Stomach (tissue), 8 donors: ENCODE measurements at regions not wholly inside any gene's neighbourhood (a gene's known extent, or its start where the extent isn't known, plus 50 kb on each side); places are given as distances from the start of the nearest gene placed in this dataset.

ENCODE experiments used
- DNase-seq, 2 donors: peaks; one replicate each; pipeline versions ENCODE4 v3.0.0 to v3.0.0-alpha.2; 2013 to 2019
- H3K27ac ChIP-seq, 5 donors: fragments of 200-600 bp in 4 of 5; sonication (generic) in 4 of 5; one replicate each; pipeline ENCODE4 v1.5.1; 2013 to 2019; ENCODE audit warnings: mild to moderate bottlenecking in 1 of 5, moderate library complexity in 1 of 5
- H3K27me3 ChIP-seq, 3 donors: fragments of 200-600 bp; sonication (generic); one replicate each; pipeline ENCODE4 v1.5.1; 2017 to 2019; ENCODE audit warnings: mixed run types in 1 of 3
- H3K36me3 ChIP-seq, 4 donors: fragments of 200-600 bp; sonication (generic); 1 replicate in 3 of 4; 2 replicates in 1 of 4; pipeline ENCODE4 v1.5.1; 2016 to 2019
- H3K4me1 ChIP-seq, 4 donors: fragments of 200-600 bp; sonication (generic); one replicate each; pipeline ENCODE4 v1.5.1; 2016 to 2019
- H3K4me3 ChIP-seq, 4 donors: fragments of 200-600 bp; sonication (generic) in 3 of 4; one replicate each; pipeline ENCODE4 v1.5.1; 2016 to 2019; ENCODE audit warnings: mild to moderate bottlenecking in 1 of 4
- H3K9me3 ChIP-seq, 4 donors: fragments of 200-600 bp; sonication (generic); one replicate each; pipeline ENCODE4 v1.5.1; 2016 to 2019
- EP300 ChIP-seq: sonication (generic); formaldehyde crosslinking; IDR thresholded peaks from one replicate; pipeline ENCODE4 v1.6.1; 2017; ENCODE audit warnings: antibody characterized with exemption
- POLR2A ChIP-seq, 4 donors: fragments of 450-650 bp; IDR thresholded peaks; one replicate each; pipeline ENCODE4 v1.6.1; 2016; ENCODE audit warnings: antibody characterized with exemption in 4 of 4, control low read depth in 2 of 4, mild to moderate bottlenecking in 1 of 4, moderate library complexity in 1 of 4
- POLR2AphosphoS5 ChIP-seq, 3 donors: sonication (generic); formaldehyde crosslinking; IDR thresholded peaks; one replicate each; pipeline ENCODE4 v1.6.1; 2016; ENCODE audit warnings: antibody characterized with exemption in 3 of 3
- WGBS, 5 donors: extraction: QIAGEN DNeasy Blood & Tissue Kit in 3 of 5; methylation state at CpG; one replicate each; pipeline versions ENCODE4 v1.1.5 to v1.1.7; 2013 to 2018; 5-methylcytosine and 5-hydroxymethylcytosine counted together
- intact Hi-C: fragments of 100-400 bp; cut with DNase I; formaldehyde crosslinking; loops from one replicate; pipeline ENCODE4 v1.15.1; 2023; ENCODE audit warnings: low total_unique reads
- TF ChIP-seq, protein P1 (sequence below), 7 experiments: fragments of 450-650 bp in 4 of 7; fragments of 200-600 bp in 3 of 7; sonication (generic) in 3 of 7; IDR thresholded peaks; one replicate each; pipeline ENCODE4 v1.5.1; 2016 to 2019; ENCODE audit warnings: antibody characterized with exemption in 7 of 7, control low read depth in 2 of 7, mild to moderate bottlenecking in 1 of 7
- donor health status: healthy with polysubstance abuse.
- donor health status: Bipolar disorder and iron deficiency.
- donor health status: healthy.

DNA sequence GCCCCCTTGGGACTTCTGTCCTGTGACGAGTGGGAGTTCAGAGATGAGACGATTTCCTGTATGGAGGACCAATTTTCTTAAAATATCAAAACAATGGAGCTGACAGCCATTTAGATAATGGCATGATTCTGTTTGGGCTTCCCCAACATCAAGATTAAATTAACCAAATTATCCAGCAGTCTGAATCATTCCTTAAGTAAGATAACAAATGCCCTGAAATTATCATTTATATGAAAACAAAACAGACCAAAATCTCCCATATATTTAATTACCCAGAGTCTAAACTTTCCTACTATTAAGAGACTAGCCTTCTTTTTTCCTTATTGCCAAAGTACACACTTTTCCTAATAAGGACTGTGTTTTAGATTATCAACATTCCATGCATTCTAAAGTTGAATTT lies 550.1 kb upstream of the PSMD7 start:
- H3K4me1 ChIP-seq: no peaks in the 10 kb centered on the region
- TF ChIP-seq POLR2AphosphoS5 (IDR thresholded peaks at IDR 0.05) (no peak), EP300 (no peak), POLR2A (IDR thresholded peaks at IDR 0.05) (no peak)
- TF ChIP-seq, protein P1, sequence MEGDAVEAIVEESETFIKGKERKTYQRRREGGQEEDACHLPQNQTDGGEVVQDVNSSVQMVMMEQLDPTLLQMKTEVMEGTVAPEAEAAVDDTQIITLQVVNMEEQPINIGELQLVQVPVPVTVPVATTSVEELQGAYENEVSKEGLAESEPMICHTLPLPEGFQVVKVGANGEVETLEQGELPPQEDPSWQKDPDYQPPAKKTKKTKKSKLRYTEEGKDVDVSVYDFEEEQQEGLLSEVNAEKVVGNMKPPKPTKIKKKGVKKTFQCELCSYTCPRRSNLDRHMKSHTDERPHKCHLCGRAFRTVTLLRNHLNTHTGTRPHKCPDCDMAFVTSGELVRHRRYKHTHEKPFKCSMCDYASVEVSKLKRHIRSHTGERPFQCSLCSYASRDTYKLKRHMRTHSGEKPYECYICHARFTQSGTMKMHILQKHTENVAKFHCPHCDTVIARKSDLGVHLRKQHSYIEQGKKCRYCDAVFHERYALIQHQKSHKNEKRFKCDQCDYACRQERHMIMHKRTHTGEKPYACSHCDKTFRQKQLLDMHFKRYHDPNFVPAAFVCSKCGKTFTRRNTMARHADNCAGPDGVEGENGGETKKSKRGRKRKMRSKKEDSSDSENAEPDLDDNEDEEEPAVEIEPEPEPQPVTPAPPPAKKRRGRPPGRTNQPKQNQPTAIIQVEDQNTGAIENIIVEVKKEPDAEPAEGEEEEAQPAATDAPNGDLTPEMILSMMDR (IDR thresholded peaks at IDR 0.05): no peak
- DNase-seq: no peak
- H3K27me3 ChIP-seq: no peaks in the 10 kb centered on the region
- no peak overlapping the region for H3K27ac ChIP-seq
- peaks cover 0 to 4% (median 0%) of the 10 kb centered on the region in 4 donors for H3K9me3 ChIP-seq
- intact Hi-C loops: no loop called here
- H3K4me3 ChIP-seq: no peak overlapping the region
- no peaks in the 10 kb centered on the region for H3K36me3 ChIP-seq
- 53 to 80% (median 71%) methylated on average over 2 of the region's 2 CpGs for WGBS, 5 donors

DNA sequence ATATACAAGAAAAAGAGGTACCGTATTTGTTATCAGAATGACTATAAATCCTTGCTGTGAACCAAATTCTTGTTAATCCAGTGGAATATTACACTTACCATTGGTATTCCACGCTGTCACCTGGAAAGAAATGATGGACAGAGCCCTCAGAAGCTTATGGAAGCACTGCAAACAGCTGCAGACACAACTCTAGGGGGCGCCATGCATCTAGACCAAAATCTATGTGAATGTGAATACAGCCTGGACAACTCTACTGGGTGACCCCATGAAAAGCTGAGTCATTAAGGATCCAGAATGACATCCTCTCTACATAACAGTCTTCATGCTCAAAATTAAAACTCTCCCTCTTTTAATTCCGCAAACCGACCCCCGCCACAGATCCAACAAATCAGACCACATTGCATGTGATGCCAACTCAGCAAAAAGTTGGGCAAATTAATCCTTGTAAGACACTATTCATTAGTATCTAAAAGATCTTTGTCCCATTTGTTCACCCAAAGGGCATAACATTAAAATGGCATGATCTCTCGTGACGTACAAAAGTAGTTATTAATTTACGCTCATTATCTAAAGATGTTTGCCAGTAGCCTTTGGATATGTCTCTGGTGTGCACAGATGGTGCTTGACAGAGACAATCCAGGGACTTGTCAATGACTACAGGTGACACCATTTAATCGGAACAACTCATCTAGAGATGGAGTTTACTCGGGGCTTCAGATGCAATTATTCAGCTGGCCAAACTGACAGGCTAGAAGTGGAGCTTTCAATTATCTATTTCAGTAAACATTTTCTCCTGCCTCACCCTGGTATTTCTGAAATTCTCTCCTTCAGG lies 552.7 kb upstream of the PSMD7 start:
- no peak for DNase-seq
- intact Hi-C loops: no loop called here
- H3K27me3 ChIP-seq: no peaks in the 10 kb centered on the region
- H3K27ac ChIP-seq: no peak overlapping the region
- WGBS, 5 donors: 78 to 84% (median 80%) methylated on average over 11 of the region's 11 CpGs
- TF ChIP-seq, protein P1 (IDR thresholded peaks at IDR 0.05): no peak
- TF ChIP-seq POLR2A (IDR thresholded peaks at IDR 0.05) (no peak), EP300 (no peak), POLR2AphosphoS5 (IDR thresholded peaks at IDR 0.05) (no peak)
- H3K4me1 ChIP-seq: no peaks in the 10 kb centered on the region
- no peak overlapping the region for H3K4me3 ChIP-seq
- H3K9me3 ChIP-seq: peaks cover 0 to 4% (median 0%) of the 10 kb centered on the region in 4 donors
- H3K36me3 ChIP-seq: no peaks in the 10 kb centered on the region

DNA sequence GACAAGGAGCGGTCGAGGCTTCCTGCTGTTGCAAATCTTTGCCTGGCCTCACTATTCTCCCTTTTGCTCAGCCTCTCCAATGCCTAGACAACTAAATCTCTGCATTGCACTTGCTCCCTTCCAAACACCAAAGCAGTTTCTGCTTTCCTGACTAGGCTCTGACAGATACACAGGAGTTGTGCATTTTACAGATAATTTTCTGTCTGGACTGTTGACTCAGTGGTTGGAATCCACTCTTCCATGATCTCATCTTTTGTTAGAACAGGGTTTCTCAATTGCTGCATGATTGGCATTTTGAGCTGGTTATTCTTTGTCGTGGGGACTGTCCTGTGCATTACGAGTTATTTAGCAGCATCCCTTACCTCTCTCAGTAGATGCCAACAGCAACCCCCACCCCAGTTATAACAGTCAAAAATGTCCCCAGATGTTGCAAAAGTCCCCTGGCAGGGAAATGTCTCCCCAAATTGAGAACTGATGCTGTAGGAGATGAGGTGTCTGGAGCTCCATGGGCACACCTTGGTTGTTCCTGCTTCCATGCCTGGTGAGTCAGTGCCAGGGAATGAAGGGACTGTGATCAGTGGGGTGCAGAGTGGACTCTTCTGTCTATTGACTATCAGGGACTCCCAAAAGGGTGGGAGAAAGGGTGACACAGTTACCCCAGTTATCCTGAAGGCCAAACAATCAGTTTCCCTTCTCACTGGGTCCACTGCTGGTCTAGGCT lies 557.4 kb upstream of the PSMD7 start:
- no peak overlapping the region for H3K27ac ChIP-seq
- no peak overlapping the region for H3K4me3 ChIP-seq
- 90 to 96% (median 91%) methylated on average over 4 of the region's 4 CpGs for WGBS, 5 donors
- no peak for DNase-seq
- H3K36me3 ChIP-seq: no peaks in the 10 kb centered on the region
- no peak for TF ChIP-seq POLR2AphosphoS5 (IDR thresholded peaks at IDR 0.05)
- no peak for TF ChIP-seq EP300
- no peak for TF ChIP-seq POLR2A (IDR thresholded peaks at IDR 0.05)
- TF ChIP-seq, protein P1 (IDR thresholded peaks at IDR 0.05): no peak
- intact Hi-C loops: no loop called here
- H3K4me1 ChIP-seq: no peaks in the 10 kb centered on the region
- H3K9me3 ChIP-seq: no peaks in the 10 kb centered on the region
- no peaks in the 10 kb centered on the region for H3K27me3 ChIP-seq

DNA sequence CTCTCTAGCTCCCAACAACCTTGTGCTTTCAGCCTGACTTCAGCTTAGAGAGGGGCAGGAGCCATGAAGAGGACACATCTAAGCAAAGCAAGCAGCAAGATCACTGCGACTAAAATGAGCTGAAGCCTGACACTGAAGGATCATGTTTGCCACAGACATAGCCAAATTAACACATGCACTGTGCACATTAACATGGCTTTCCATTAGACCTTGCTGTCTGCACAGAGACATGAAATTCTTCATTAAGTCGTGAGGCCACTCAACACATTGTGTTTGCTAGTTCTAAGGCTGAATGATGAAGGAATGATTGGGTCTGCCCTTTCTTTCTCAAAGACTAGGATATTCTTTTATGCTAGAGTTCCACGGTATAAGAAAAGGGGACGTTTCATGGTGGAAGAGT lies 558.3 kb upstream of the PSMD7 start:
- H3K27me3 ChIP-seq: no peaks in the 10 kb centered on the region
- WGBS, 5 donors: 70 to 86% (median 78%) methylated on average over 4 of the region's 4 CpGs
- DNase-seq: no peak
- no peaks in the 10 kb centered on the region for H3K9me3 ChIP-seq
- intact Hi-C loops: no loop called here
- TF ChIP-seq EP300 (no peak), POLR2AphosphoS5 (IDR thresholded peaks at IDR 0.05) (no peak), POLR2A (IDR thresholded peaks at IDR 0.05) (no peak)
- TF ChIP-seq, protein P1 (IDR thresholded peaks at IDR 0.05): no peak
- H3K4me3 ChIP-seq: no peak overlapping the region
- no peaks in the 10 kb centered on the region for H3K4me1 ChIP-seq
- H3K27ac ChIP-seq: no peak overlapping the region
- H3K36me3 ChIP-seq: no peaks in the 10 kb centered on the region
